Astrocyte (in vitro differentiated cells and primary cell): ENCODE measurements at regions not wholly inside any gene's neighbourhood (a gene's known extent, or its start where the extent isn't known, plus 50 kb on each side); places are given as distances from the start of the nearest gene placed in this dataset.
A peak's percentile ranks its signal among the peaks of the same experiment; 100 is the strongest.

Experiments
- DNase-seq: peaks from one replicate; pipeline ENCODE4 v3.0.0-alpha.2; 2010; ENCODE audit warnings: low read depth
- FAIRE-seq: peaks from 2 replicates; lab custom pipeline; 2011; peaks lifted over from hg19 to GRCh38; lab: Jason Lieb, UNC
- H2AFZ ChIP-seq: 2 replicates; pipeline ENCODE4 v1.6.0; 2012; ENCODE audit warnings: low read depth, low read length, inconsistent platforms
- H3K27ac ChIP-seq: 2 replicates; pipeline ENCODE4 v1.5.1; 2011; ENCODE audit warnings: low read depth, low read length, inconsistent platforms
- H3K27me3 ChIP-seq: 2 replicates; pipeline ENCODE4 v1.6.0; 2011; ENCODE audit warnings: low read length, inconsistent platforms; ENCODE audit not compliant: insufficient read depth
- H3K36me3 ChIP-seq: 2 replicates; pipeline ENCODE4 v1.5.1; 2011; ENCODE audit warnings: low read length, inconsistent platforms; ENCODE audit not compliant: insufficient read depth
- H3K4me1 ChIP-seq: 2 replicates; pipeline ENCODE4 v1.5.1; 2011; ENCODE audit warnings: low read length, inconsistent platforms; ENCODE audit not compliant: insufficient read depth
- H3K4me2 ChIP-seq: 2 replicates; pipeline ENCODE4 v1.6.0; 2012; ENCODE audit warnings: low read length, inconsistent platforms
- H3K4me3 ChIP-seq: 2 replicates; pipeline ENCODE4 v1.5.1; 2011; ENCODE audit warnings: low read depth, mild to moderate bottlenecking, low read length, inconsistent platforms; ENCODE audit not compliant: insufficient read depth
- H3K79me2 ChIP-seq: 2 replicates; pipeline ENCODE4 v1.6.0; 2012; ENCODE audit warnings: mild to moderate bottlenecking, low read length, inconsistent platforms; ENCODE audit not compliant: insufficient read depth
- H3K9ac ChIP-seq: 2 replicates; pipeline ENCODE4 v1.6.0; 2012; ENCODE audit warnings: mild to moderate bottlenecking, low read length, inconsistent platforms
- H3K9me3 ChIP-seq: 2 replicates; pipeline ENCODE4 v1.5.1; 2012; ENCODE audit warnings: low read depth, mild to moderate bottlenecking, low read length, inconsistent platforms; ENCODE audit not compliant: insufficient read depth
- H4K20me1 ChIP-seq: 2 replicates; pipeline ENCODE4 v1.6.0; 2012; ENCODE audit warnings: low read length, inconsistent platforms; ENCODE audit not compliant: insufficient read depth
- H3K27ac Mint-ChIP-seq: one replicate; pipeline ENCODE4 v1.8.0; 2021; ENCODE audit warnings: mild to moderate bottlenecking, mixed read lengths; ENCODE audit not compliant: unreplicated experiment
- H3K27me3 Mint-ChIP-seq: one replicate; pipeline ENCODE4 v1.8.0; 2021; ENCODE audit warnings: low read depth, mixed read lengths; ENCODE audit not compliant: unreplicated experiment
- H3K36me3 Mint-ChIP-seq: one replicate; pipeline ENCODE4 v1.8.0; 2021; ENCODE audit warnings: low read depth, mixed read lengths; ENCODE audit not compliant: unreplicated experiment
- H3K4me1 Mint-ChIP-seq: one replicate; pipeline ENCODE4 v1.8.0; 2021; ENCODE audit warnings: low read depth, mixed read lengths; ENCODE audit not compliant: unreplicated experiment
- H3K4me3 Mint-ChIP-seq: one replicate; pipeline ENCODE4 v1.8.0; 2021; ENCODE audit warnings: mild to moderate bottlenecking, moderate library complexity, mixed read lengths; ENCODE audit not compliant: unreplicated experiment
- H3K9me3 Mint-ChIP-seq: one replicate; pipeline ENCODE4 v1.8.0; 2021; ENCODE audit warnings: mild to moderate bottlenecking, mixed read lengths; ENCODE audit not compliant: unreplicated experiment
- EZH2 ChIP-seq: IDR thresholded peaks from 2 replicates; pipeline ENCODE4 v1.6.1; 2012; ENCODE audit warnings: mild to moderate bottlenecking, low read length, inconsistent platforms; ENCODE audit not compliant: insufficient read depth
- TF ChIP-seq, protein P1 (sequence below): IDR thresholded peaks from 2 replicates; pipeline ENCODE4 v1.5.1; 2011; ENCODE audit warnings: low read depth, mild to moderate bottlenecking, inconsistent platforms, low read length, moderate library complexity; ENCODE audit not compliant: insufficient read depth

DNA sequence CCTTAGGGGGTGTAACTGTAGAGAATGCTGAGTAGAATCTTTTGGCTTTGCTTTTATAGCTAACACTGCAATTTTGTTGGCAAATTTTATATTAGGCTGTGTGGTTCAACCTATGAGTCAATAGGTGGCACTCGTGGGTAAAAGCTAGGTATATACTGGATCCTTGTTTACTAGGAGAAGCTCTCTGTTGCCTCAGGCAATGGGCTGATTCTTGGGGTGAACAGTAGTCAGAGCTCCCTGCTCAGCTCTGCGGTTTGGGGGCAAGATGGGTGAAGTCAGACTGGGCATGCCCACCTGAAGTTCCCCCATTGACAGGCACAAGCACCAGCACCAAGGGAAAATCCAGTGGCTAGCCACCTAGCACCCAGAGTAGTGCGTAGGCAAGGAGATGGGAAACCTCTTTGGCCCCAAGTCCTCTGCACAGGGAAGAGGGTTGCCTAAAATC lies 238.7 kb downstream of the FAM181B start:
- Histone ChIP-seq H3K27me3 (peaks cover 2% of the 10 kb centered on the region), H3K27ac (no peak overlapping the region), H2AFZ (no peak overlapping the region), H4K20me1 (no peaks in the 10 kb centered on the region), H3K36me3 (no peaks in the 10 kb centered on the region), H3K9me3 (peaks cover 6% of the 10 kb centered on the region), H3K4me1 (no peaks in the 10 kb centered on the region), H3K9ac (no peak overlapping the region), H3K4me2 (no peak overlapping the region), H3K79me2 (no peaks in the 10 kb centered on the region), H3K4me3 (no peak overlapping the region)
- H3K9me3 Mint-ChIP-seq = peaks cover 1% of the 10 kb centered on the region
- DNase-seq (no peak), FAIRE-seq (no peak)
- H3K27ac Mint-ChIP-seq = no peak overlapping the region
- no peaks in the 10 kb centered on the region for H3K4me1 Mint-ChIP-seq
- H3K36me3 Mint-ChIP-seq = no peaks in the 10 kb centered on the region
- no peaks in the 10 kb centered on the region for H3K27me3 Mint-ChIP-seq
- TF ChIP-seq EZH2 = no peak
- TF ChIP-seq, protein P1, sequence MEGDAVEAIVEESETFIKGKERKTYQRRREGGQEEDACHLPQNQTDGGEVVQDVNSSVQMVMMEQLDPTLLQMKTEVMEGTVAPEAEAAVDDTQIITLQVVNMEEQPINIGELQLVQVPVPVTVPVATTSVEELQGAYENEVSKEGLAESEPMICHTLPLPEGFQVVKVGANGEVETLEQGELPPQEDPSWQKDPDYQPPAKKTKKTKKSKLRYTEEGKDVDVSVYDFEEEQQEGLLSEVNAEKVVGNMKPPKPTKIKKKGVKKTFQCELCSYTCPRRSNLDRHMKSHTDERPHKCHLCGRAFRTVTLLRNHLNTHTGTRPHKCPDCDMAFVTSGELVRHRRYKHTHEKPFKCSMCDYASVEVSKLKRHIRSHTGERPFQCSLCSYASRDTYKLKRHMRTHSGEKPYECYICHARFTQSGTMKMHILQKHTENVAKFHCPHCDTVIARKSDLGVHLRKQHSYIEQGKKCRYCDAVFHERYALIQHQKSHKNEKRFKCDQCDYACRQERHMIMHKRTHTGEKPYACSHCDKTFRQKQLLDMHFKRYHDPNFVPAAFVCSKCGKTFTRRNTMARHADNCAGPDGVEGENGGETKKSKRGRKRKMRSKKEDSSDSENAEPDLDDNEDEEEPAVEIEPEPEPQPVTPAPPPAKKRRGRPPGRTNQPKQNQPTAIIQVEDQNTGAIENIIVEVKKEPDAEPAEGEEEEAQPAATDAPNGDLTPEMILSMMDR = peak; percentile 6
- no peak overlapping the region for H3K4me3 Mint-ChIP-seq

DNA sequence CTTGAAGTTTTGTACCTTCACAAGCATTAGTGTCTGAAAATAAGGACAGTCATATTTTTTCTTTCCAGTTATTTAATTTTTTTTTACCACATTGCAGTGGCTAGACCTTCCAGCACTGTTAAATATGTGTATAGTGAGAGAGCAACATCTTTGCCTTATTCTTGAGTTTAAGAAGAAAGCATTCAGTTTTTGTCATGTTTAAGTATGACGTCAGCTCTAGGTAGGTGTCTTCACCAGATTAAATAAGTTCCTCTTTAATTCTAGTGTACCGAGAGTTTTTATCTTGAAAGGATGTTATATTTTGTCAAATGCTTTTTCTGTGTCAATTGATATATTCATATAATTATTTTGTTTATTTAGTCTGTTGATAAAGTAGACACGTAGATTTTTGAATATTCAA lies 258.8 kb downstream of the FAM181B start:
- Histone ChIP-seq H3K27ac (no peak overlapping the region), H3K36me3 (no peaks in the 10 kb centered on the region), H3K27me3 (no peaks in the 10 kb centered on the region), H3K4me1 (no peaks in the 10 kb centered on the region), H3K9me3 (no peaks in the 10 kb centered on the region), H3K4me2 (no peak overlapping the region), H3K4me3 (no peak overlapping the region), H3K9ac (no peak overlapping the region), H4K20me1 (no peaks in the 10 kb centered on the region), H2AFZ (no peak overlapping the region), H3K79me2 (no peaks in the 10 kb centered on the region)
- FAIRE-seq = no peak
- Mint-ChIP-seq H3K4me1 (no peaks in the 10 kb centered on the region), H3K9me3 (no peaks in the 10 kb centered on the region), H3K36me3 (no peaks in the 10 kb centered on the region), H3K27ac (no peak overlapping the region), H3K4me3 (no peak overlapping the region), H3K27me3 (no peaks in the 10 kb centered on the region)
- TF ChIP-seq, protein P1 = no peak
- TF ChIP-seq EZH2 = no peak
- DNase-seq = no peak

DNA sequence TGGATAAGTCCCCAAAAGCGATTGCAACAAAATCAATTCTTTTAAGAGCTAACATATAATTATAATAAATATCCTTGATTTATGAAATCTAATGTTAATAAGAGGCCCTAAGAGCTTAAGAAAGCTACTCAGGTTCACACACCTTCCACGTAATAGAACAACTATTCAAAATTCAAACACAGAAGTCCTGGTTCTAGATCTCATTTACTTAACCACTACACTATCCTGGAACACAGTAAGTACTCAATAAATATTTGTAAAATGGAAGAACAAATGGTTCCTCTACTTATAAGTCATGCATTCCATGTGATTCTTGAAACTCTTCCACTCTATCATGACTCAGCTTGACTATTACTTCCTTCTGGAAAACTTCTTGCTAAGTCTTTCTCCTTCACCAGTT lies 268.2 kb downstream of the FAM181B start:
- H3K4me1 ChIP-seq = no peaks in the 10 kb centered on the region
- H3K9me3 ChIP-seq = no peaks in the 10 kb centered on the region
- TF ChIP-seq, protein P1 = no peak
- Mint-ChIP-seq H3K36me3 (no peaks in the 10 kb centered on the region), H3K27me3 (no peaks in the 10 kb centered on the region), H3K4me1 (no peaks in the 10 kb centered on the region), H3K4me3 (no peak overlapping the region), H3K27ac (no peak overlapping the region), H3K9me3 (no peaks in the 10 kb centered on the region)
- H3K27ac ChIP-seq = no peak overlapping the region
- no peak overlapping the region for H3K4me3 ChIP-seq
- H3K27me3 ChIP-seq = no peaks in the 10 kb centered on the region
- no peaks in the 10 kb centered on the region for H3K79me2 ChIP-seq
- DNase-seq (no peak), FAIRE-seq (no peak)
- no peaks in the 10 kb centered on the region for H3K36me3 ChIP-seq
- H3K4me2 ChIP-seq = no peak overlapping the region
- H4K20me1 ChIP-seq = no peaks in the 10 kb centered on the region
- H3K9ac ChIP-seq = no peak overlapping the region
- no peak overlapping the region for H2AFZ ChIP-seq
